HCT116 (cell line): ENCODE measurements at regions not wholly inside any gene's neighbourhood (a gene's known extent, or its start where the extent isn't known, plus 50 kb on each side); places are given as distances from the start of the nearest gene placed in this dataset.

Experiments
- ATAC-seq: fragments of 200-7000 bp; cut with Tn5 transposase; 2 replicates; pipeline ENCODE4 v1.9.1; 2020; ENCODE audit warnings: mild to moderate bottlenecking, moderate library complexity
- BruUV-seq: library from RNA; stranded (reverse); fragments of 400-500 nt; replicated peaks from 2 replicates; lab custom pipeline; 2021; lab: Mats Ljungman, UMichigan
- CTCF ChIA-PET: fragments of 300-600 bp; sonication (Branson Sonifier 250); formaldehyde crosslinking; loops from one replicate; lab custom pipeline; 2021; ENCODE audit warnings: antibody characterized with exemption; lab: Charles Lee
- POLR2A ChIA-PET: fragments of 300-600, 350-600 bp; sonication (Branson Sonifier 250); formaldehyde crosslinking; loops from one replicate; lab custom pipeline; 2021; ENCODE audit warnings: antibody characterized with exemption; lab: Charles Lee
- RAD21 ChIA-PET, 2 experiments: fragments of 300-600 bp; sonication (Branson Sonifier 250); formaldehyde crosslinking; loops; one replicate each; lab custom pipeline; 2023; ENCODE audit warnings: low total read pairs in 2 of 2; ENCODE audit not compliant: uncharacterized antibody in 2 of 2, unreplicated experiment in 2 of 2, low non-redundant PET in 1 of 2; lab: Charles Lee
- DNase-seq: peaks from one replicate; pipeline ENCODE4 v3.0.0-alpha.2; 2010; ENCODE audit warnings: low read depth, low spot score
- H2AFZ ChIP-seq: fragments of 200-600 bp; shearing (Covaris generic), sonication (generic); 2 replicates; pipeline ENCODE4 v1.6.1; 2017; ENCODE audit warnings: low read depth, mixed run types, mixed read lengths, antibody characterized with exemption, low read length; ENCODE audit not compliant: poor library complexity, severe bottlenecking
- H3K27ac ChIP-seq: 2 replicates; pipeline ENCODE4 v1.5.1; 2012; ENCODE audit warnings: low read depth, low read length
- H3K27me3 ChIP-seq: fragments of 200-600 bp; sonication (generic); 2 replicates; pipeline ENCODE4 v1.6.1; 2016; ENCODE audit warnings: mixed run types, low read length, mixed read lengths; ENCODE audit not compliant: insufficient read depth
- H3K36me3 ChIP-seq, 2 experiments: fragments of 200-500 bp in 1 of 2; fragments of 200-600 bp in 1 of 2; sonication (Bioruptor generic) in 1 of 2; sonication (generic) in 1 of 2; 2 replicates each; pipeline versions ENCODE4 v1.5.1 to v1.6.1; 2014 to 2016; ENCODE audit warnings: low read length in 2 of 2, inconsistent platforms in 1 of 2, mixed read lengths in 1 of 2, mixed run types in 1 of 2; ENCODE audit not compliant: insufficient read depth in 2 of 2, control insufficient read depth in 1 of 2
- H3K4me1 ChIP-seq, 2 experiments: fragments of 200-600 bp in 1 of 2; sonication (generic) in 1 of 2; 2 replicates each; pipeline versions ENCODE4 v1.5.1 to v1.6.1; 2012 to 2017; ENCODE audit warnings: low read length in 2 of 2, inconsistent platforms in 1 of 2, mild to moderate bottlenecking in 1 of 2, mixed read lengths in 1 of 2, mixed run types in 1 of 2, moderate library complexity in 1 of 2; ENCODE audit not compliant: insufficient read depth in 2 of 2, control insufficient read depth in 1 of 2
- H3K4me2 ChIP-seq: fragments of 200-600 bp; sonication (generic); 2 replicates; pipeline ENCODE4 v1.6.1; 2017; ENCODE audit warnings: mixed run types, low read length, mixed read lengths
- H3K4me3 ChIP-seq, 2 experiments: fragments of 200-600 bp in 1 of 2; sonication (generic) in 1 of 2; replicated peaks in 1 of 2; 2 replicates each; pipeline ENCODE4 v1.5.1; 2011 to 2016; ENCODE audit warnings: low read length in 2 of 2, control low read depth in 1 of 2, low read depth in 1 of 2, mild to moderate bottlenecking in 1 of 2, mixed read lengths in 1 of 2, mixed run types in 1 of 2
- H3K79me2 ChIP-seq: fragments of 200-600 bp; sonication (generic); 2 replicates; pipeline ENCODE4 v1.6.1; 2017; ENCODE audit warnings: mild to moderate bottlenecking, mixed run types, low read length, moderate library complexity, mixed read lengths; ENCODE audit not compliant: insufficient read depth
- H3K9ac ChIP-seq: fragments of 200-600 bp; sonication (generic); 2 replicates; pipeline ENCODE4 v1.6.1; 2016; ENCODE audit warnings: low read length, mixed read lengths
- H3K9me2 ChIP-seq: fragments of 200-600 bp; sonication (generic), shearing (Covaris generic); 2 replicates; pipeline ENCODE4 v1.6.1; 2017; ENCODE audit warnings: mixed run types, mild to moderate bottlenecking, moderate library complexity; ENCODE audit not compliant: insufficient read depth
- H3K9me3 ChIP-seq, 2 experiments: fragments of 200-500 bp in 1 of 2; fragments of 200-600 bp in 1 of 2; sonication (Bioruptor generic) in 1 of 2; sonication (generic) in 1 of 2; 2 replicates each; pipeline ENCODE4 v1.6.1; 2014 to 2017; ENCODE audit warnings: low read length in 2 of 2, mixed read lengths in 2 of 2, inconsistent platforms in 1 of 2, low read depth in 1 of 2, mild to moderate bottlenecking in 1 of 2, mixed run types in 1 of 2, moderate library complexity in 1 of 2; ENCODE audit not compliant: control insufficient read depth in 1 of 2, insufficient read depth in 1 of 2
- H4K20me1 ChIP-seq: fragments of 200-600 bp; sonication (generic), shearing (Covaris generic); 2 replicates; pipeline ENCODE4 v1.6.1; 2017; ENCODE audit warnings: mixed run types, mild to moderate bottlenecking, moderate library complexity; ENCODE audit not compliant: insufficient read depth
- CBX3 ChIP-seq: IDR thresholded peaks from 2 replicates; pipeline ENCODE4 v1.6.1; 2012; ENCODE audit warnings: low read depth
- CTCF ChIP-seq, 3 experiments: fragments of 200-600 bp in 1 of 3; sonication (generic) in 1 of 3; IDR thresholded peaks in 2 of 3; conservative IDR thresholded peaks in 1 of 3; 2 replicates each; pipeline ENCODE4 v1.5.1; 2012 to 2017; ENCODE audit warnings: low read depth in 2 of 3, low read length in 2 of 3, antibody characterized with exemption in 1 of 3, borderline replicate concordance in 1 of 3, control low read depth in 1 of 3, mild to moderate bottlenecking in 1 of 3, mixed read lengths in 1 of 3, mixed run types in 1 of 3, moderate library complexity in 1 of 3; ENCODE audit not compliant: insufficient read depth in 1 of 3
- EZH2phosphoT487 ChIP-seq: fragments of 200-600 bp; IDR thresholded peaks from 2 replicates; pipeline ENCODE4 v1.6.1; 2018; ENCODE audit warnings: antibody characterized with exemption, borderline replicate concordance
- FOSL1 ChIP-seq: IDR thresholded peaks from 2 replicates; pipeline ENCODE4 v1.6.1; 2012; ENCODE audit warnings: low read depth
- JUND ChIP-seq: IDR thresholded peaks from 2 replicates; pipeline ENCODE4 v1.6.1; 2012
- POLR2A ChIP-seq: IDR thresholded peaks from 2 replicates; pipeline ENCODE4 v1.7.0; 2011; ENCODE audit warnings: borderline replicate concordance; ENCODE audit not compliant: insufficient read depth, insufficient read length; ENCODE audit errors: extremely low read depth
- SIN3A ChIP-seq: IDR thresholded peaks from 2 replicates; pipeline ENCODE4 v1.6.1; 2012; ENCODE audit warnings: low read depth
- SP1 ChIP-seq: IDR thresholded peaks from 2 replicates; pipeline ENCODE4 v1.6.1; 2012; ENCODE audit warnings: low read depth
- YY1 ChIP-seq: IDR thresholded peaks from 2 replicates; pipeline ENCODE4 v1.6.1; 2011; ENCODE audit warnings: low read length, low read depth, moderate library complexity, mild to moderate bottlenecking; ENCODE audit not compliant: insufficient replicate concordance; ENCODE audit errors: extremely low read depth
- ZNF274 ChIP-seq: fragments of 200-500 bp; sonication (Bioruptor generic); IDR thresholded peaks from 2 replicates; pipeline ENCODE4 v1.6.1; 2014; ENCODE audit warnings: mild to moderate bottlenecking, low read depth, low read length, inconsistent platforms
- intact Hi-C: fragments of 100-400 bp; cut with micrococcal nuclease; formaldehyde crosslinking; loops from 2 replicates; pipeline ENCODE4 v1.10.0; 2022
- TF ChIP-seq, protein P1 (sequence below): IDR thresholded peaks from 2 replicates; pipeline ENCODE4 v1.6.1; 2012
- TF ChIP-seq, protein P2 (sequence below): IDR thresholded peaks from 2 replicates; pipeline ENCODE4 v1.6.1; 2011; ENCODE audit warnings: mild to moderate bottlenecking, low read length, moderate library complexity; ENCODE audit not compliant: insufficient replicate concordance; ENCODE audit errors: extremely low read depth
- TF ChIP-seq, protein P3 (sequence below): IDR thresholded peaks from 2 replicates; pipeline ENCODE4 v1.6.1; 2012; ENCODE audit warnings: low read depth

- Histone ChIP-seq H3K9me2 (no peaks in the 10 kb centered on the region), H3K4me3 (no peak overlapping the region), H3K27ac (no peak overlapping the region), H3K9ac (no peak overlapping the region), H3K79me2 (no peaks in the 10 kb centered on the region), H3K4me2 (no peak overlapping the region), H3K36me3 (no peaks in the 10 kb centered on the region), H3K4me1 (no peaks in the 10 kb centered on the region), H3K9me3 (peaks cover 0 to 5% of the 10 kb centered on the region in 2 experiments; a peak in 2 of 4 replicates), H2AFZ (no peak overlapping the region), H4K20me1 (no peaks in the 10 kb centered on the region), H3K27me3 (no peaks in the 10 kb centered on the region)
- intact Hi-C loops = no loop called here
- BruUV-seq = no TSS peak
- ChIA-PET CTCF (no interaction called here), RAD21 (no interaction called here), POLR2A (no interaction called here)
- TF ChIP-seq FOSL1 (no peak), JUND (no peak), EZH2phosphoT487 (no peak), CTCF (IDR thresholded peaks at IDR 0.05 in 2 of 3, conservative IDR thresholded peaks at IDR 0.05 in 1 of 3; ENCODE audit: borderline replicate concordance in 1 of 3, insufficient read depth in 1 of 3, low read depth in 2 of 3, low read length in 2 of 3) (no peak), SIN3A (no peak), YY1 (no peak), ZNF274 (no peak), POLR2A (no peak), CBX3 (no peak), SP1 (no peak)
- TF ChIP-seq, protein P1, sequence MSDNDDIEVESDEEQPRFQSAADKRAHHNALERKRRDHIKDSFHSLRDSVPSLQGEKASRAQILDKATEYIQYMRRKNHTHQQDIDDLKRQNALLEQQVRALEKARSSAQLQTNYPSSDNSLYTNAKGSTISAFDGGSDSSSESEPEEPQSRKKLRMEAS = no peak
- TF ChIP-seq, protein P2, sequence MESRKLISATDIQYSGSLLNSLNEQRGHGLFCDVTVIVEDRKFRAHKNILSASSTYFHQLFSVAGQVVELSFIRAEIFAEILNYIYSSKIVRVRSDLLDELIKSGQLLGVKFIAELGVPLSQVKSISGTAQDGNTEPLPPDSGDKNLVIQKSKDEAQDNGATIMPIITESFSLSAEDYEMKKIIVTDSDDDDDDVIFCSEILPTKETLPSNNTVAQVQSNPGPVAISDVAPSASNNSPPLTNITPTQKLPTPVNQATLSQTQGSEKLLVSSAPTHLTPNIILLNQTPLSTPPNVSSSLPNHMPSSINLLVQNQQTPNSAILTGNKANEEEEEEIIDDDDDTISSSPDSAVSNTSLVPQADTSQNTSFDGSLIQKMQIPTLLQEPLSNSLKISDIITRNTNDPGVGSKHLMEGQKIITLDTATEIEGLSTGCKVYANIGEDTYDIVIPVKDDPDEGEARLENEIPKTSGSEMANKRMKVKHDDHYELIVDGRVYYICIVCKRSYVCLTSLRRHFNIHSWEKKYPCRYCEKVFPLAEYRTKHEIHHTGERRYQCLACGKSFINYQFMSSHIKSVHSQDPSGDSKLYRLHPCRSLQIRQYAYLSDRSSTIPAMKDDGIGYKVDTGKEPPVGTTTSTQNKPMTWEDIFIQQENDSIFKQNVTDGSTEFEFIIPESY = no peak
- TF ChIP-seq, protein P3, sequence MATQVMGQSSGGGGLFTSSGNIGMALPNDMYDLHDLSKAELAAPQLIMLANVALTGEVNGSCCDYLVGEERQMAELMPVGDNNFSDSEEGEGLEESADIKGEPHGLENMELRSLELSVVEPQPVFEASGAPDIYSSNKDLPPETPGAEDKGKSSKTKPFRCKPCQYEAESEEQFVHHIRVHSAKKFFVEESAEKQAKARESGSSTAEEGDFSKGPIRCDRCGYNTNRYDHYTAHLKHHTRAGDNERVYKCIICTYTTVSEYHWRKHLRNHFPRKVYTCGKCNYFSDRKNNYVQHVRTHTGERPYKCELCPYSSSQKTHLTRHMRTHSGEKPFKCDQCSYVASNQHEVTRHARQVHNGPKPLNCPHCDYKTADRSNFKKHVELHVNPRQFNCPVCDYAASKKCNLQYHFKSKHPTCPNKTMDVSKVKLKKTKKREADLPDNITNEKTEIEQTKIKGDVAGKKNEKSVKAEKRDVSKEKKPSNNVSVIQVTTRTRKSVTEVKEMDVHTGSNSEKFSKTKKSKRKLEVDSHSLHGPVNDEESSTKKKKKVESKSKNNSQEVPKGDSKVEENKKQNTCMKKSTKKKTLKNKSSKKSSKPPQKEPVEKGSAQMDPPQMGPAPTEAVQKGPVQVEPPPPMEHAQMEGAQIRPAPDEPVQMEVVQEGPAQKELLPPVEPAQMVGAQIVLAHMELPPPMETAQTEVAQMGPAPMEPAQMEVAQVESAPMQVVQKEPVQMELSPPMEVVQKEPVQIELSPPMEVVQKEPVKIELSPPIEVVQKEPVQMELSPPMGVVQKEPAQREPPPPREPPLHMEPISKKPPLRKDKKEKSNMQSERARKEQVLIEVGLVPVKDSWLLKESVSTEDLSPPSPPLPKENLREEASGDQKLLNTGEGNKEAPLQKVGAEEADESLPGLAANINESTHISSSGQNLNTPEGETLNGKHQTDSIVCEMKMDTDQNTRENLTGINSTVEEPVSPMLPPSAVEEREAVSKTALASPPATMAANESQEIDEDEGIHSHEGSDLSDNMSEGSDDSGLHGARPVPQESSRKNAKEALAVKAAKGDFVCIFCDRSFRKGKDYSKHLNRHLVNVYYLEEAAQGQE = no peak
- DNase-seq = no peak
- ATAC-seq = no peak
Measured at GRCh38 chr21:15278851-15279250, 214.1 kb upstream of the NRIP1 start.
